OCI-M1 (cell line): ENCODE measurements at regions not wholly inside any gene's neighbourhood (a gene's known extent, or its start where the extent isn't known, plus 50 kb on each side); places are given as distances from the start of the nearest gene placed in this dataset.
"Not testable (repeated sequence)": the region's sequence is repeated elsewhere in the genome, so short reads cannot be mapped to it uniquely, and the experiment has no call there.

ENCODE experiments used
- DNase-seq: peaks from one replicate; lab custom pipeline; 2025; lab: John Stamatoyannopoulos, UW

DNA sequence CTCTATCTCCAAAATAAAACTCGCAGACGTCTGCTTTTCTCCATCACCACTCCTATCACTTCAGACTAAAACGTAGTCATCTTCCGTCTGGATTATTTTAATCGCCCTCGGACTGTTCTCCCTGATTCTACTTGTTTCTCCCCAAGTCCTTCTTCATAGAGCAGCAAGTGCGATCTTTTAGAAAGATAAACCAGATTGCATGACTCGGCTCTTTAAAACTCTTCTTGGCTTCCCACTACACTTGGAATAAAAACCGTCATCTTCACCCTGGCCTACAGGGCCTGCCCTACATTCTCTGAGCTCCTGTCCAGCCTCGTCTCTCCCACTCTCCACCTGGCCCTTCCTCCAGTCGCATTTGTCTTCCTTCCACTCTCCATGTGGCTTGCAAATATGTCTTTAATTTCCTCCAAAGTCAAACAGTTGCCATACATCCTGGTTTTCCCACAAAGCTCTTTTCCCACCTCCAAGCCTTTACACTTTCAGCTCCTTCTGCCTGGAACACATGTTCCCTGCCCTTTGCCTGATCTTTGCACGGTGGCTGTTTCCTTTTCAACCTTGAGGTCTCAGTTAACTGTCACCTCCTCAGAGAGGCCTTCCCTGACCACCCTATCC is 70.5 kb upstream of the DHX40 start:
- no peak for DNase-seq

DNA sequence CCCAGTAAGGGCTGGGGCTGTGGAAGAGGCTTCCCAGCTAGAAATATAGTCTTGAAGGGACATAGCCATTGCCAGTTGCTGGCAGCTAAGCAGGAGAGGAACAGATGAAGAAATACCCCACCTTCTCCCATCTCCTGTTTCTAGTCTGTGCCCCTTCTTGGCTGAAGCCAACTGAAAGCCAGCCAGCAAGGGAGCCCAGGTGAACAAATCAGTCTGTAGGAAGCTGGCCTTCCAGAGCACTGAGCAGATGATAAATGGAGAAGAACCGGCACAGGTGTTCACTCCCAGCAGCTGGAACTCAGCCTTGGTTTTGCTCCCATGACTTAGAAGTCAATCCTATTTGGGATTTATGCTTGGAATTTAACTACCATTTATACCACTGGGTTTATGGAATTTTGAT is 69.2 kb upstream of the DHX40 start:
- no peak for DNase-seq

DNA sequence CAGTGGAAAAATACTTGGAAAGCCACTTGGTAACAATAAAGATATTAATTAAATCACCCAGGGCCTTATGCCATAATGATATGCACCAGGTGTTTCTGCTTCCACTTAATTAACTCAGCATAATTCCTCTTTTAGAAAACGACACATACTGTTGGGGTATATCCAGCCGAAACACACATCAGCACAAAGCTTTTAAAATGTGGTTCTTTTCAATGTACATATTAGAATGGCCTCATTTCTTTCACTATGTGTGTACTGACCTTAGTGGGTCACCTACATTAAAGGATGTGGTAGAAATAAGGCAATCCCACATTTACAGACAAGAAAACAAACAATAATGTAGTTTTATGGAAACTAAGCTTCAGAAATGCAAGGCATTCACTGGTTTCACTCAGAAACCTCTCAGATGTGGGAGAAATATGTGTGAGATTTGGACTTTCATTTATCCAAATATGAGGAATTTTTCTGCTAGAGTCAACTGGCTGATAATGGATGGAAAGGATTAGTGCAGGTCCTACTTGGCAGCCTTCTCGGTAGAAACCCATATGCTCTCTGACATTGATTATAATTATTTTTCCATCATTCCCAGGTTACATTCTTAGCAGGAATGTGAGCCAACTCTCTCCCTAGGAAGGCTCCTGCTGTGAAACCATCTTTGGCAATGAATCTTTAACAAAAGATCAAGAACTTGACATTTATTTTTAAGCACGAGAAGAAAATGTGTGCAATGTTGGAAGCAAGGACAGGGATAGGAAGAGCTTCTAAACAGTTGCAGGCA is 66.7 kb upstream of the DHX40 start:
- DNase-seq = no peak

DNA sequence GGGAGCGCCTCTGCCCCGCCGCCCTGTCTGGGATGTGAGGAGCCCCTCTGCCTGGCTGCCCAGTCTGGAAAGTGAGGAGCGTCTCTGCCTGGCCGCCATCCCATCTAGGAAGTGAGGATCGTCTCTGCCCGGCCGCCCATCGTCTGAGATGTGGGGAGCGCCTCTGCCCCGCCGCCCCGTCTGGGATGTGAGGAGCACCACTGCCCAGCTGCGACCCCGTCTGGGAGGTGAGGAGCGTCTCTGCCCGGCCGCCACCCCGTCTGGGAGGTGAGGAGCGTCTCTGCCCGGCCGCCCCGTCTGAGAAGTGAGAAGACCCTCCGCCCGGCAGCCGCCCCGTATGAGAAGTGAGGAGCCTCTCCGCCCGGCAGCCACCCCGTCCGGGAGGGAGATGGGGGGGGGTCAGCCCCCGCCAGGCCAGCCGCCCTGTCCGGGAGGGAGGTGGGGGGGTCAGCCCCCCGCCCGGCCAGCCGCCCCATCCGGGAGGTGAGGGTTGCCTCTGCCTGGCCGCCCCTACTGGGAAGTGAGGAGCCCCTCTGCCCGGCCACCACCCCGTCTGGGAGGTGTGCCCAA is 65.2 kb upstream of the DHX40 start:
- DNase-seq = not testable (repeated sequence)

DNA sequence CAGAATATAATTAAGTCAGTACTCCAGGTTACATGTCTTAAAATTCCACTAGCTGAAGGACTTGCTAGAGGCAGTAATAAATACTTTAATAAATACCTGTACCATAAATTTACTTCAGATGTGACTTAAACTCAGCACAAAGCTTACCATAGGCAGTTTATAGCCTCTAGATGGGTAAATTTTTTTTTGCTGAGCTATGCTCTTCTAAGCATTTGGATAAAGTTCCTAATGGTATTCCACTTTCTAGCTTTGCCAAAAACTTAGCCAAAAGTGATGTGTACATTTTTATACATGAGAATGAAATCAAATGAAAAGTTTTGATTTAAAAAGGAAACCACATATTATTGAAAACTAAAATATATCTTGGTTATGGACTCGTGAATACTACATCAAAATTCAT is 63.7 kb upstream of the DHX40 start:
- DNase-seq = no peak

DNA sequence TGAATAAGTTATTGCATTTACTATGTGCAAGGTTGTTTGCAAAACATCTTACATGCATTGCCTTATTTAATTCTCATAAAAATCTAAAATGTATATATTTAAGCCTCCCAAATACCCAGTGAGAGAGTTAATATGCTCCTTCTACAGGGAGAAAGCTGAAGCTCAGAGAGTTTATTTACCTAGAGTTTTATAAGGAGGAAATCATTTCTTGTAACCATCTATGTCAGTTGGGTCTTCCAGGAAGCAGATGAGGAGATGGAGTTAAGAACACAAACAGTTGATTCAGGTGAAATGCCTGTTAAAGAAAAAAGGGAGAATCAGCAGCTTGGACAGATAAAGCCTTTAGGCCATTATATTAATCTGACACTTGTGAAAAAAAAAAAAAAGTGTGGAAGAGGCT is 62.6 kb upstream of the DHX40 start:
- no peak for DNase-seq

DNA sequence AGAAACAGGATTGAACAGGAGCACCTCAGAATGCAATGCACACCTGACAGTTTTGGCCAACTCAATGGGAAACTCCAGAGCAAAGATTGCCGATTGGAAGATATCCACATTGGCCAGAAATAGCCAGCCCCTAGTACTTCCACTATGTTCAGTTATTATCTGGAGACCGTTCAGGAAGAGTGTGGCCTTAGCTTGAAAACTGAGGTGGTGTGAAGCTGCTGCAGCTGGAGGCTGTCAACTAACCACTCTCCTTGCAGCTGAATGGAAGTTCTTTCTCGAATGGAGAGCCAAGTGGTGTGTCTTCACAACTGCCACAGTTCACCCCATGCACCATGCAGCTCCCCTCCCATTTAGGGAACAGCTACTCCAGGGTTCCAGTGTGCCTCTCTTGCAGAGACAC is 61.9 kb upstream of the DHX40 start:
- DNase-seq = no peak

DNA sequence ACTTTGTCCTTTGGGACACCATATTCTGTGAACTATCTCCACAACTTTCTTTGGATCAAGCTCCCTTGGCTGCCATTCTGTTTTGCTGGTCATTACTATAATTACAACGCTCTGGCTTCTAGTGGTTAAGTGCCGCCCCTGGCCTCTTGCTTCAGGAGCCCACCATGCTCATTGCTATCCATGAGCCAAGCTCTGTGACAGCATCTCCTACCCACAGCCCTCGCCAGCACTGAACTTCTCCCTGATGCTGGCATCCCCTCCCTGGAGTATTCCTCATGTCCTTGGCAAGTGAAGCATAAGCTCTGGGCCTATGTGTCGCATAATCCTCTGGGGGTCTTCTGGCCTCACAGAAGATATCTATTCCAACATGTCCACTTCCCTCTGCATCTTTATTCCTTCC is 60.6 kb upstream of the DHX40 start:
- no peak for DNase-seq

DNA sequence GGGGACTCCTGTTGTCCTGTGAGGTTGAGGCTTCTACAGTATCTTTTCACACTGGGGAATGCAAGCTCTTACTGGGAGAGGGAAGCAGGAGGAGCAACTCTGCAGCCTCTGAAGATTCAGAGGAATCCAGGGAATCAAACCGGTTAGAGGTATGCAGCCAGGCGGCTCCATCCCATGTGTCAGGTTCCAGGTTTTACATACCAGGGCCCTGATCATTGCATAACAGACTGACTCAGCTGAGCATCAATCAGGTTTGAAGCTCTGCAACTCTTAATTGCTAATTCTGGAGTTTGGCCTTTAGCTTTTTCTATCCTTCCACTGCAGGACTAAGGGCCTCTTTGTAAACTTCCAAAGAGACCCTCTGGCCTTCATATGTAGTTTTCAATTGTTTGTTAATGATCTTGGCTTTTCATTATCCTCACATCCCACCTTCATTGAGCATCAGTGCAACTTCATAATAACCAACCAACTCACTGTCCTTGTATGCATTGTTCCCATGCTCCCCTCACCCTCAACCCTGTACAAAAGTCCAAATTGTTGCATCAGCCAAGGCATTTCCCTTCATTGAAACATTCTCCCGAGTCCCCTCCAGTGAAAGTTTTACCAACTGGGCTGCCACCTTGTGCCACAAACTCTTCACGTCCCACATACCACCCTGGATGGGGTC is 59.7 kb upstream of the DHX40 start:
- DNase-seq = no peak

DNA sequence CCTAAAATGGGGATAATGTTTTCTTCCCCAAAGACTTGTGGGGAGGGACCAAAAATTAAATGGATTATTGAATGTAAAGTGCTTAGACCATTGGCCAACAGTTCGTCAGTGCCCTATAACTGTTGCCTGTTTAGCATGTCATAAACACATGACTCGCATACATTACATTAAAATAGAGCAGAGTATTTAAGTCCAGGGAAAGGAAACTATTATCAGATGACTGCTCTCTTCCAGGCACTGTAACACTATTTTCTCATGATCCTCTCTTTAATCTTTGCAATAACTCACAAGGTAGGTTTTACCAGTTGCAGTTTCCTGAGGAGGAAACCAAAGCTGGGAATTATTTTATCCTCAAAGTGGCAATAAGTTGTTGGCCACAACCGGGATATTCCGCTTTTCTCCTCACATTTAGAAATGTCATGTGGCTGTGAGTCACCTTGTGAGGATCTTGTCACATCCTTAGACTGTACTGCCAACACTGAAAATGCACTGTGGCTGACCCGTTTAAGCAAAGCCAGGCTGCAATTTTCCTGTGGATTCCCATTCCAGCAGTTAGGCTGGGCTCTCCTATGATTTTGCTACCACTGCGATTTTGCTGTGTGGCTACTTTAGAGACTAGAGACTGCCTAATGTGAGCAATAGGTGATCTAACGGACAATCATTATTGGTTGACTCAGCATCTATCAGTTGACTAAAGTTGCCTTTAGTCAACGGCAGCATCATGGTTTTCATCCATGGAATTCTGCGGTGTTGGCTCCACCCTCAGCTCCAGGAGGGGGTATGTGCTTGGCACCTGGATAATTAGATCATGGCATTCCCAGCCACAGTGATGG is 58.3 kb upstream of the DHX40 start:
- no peak for DNase-seq

DNA sequence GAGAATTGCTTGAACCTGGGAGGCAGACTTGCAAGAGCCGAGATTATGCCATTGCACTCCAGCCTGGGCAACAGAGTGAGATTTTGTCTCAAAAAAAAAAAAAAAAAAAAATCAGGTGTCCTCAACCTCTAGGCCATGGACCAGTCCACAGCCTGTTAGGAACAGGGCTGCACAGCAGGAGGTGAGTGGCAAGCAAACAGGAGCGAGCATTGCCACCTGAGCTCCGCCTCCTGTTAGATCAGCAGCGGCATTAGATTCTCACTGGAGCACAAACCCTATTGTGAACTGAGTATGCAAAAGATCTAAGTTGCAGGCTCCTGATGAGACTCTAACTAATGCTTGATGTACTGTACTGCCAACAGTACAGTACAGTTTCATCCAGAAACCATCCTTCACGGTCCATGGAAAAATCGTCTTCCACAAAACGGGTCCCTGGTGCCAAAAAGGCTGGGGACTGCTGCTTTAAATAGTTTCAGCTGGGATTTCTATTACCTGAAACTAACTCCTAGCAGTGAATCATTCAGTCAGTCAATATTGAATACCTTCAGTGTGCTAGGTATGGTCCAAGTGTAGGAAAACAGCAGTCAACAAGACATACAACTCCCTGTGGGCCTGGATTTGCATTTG is 56.3 kb upstream of the DHX40 start:
- no peak for DNase-seq

DNA sequence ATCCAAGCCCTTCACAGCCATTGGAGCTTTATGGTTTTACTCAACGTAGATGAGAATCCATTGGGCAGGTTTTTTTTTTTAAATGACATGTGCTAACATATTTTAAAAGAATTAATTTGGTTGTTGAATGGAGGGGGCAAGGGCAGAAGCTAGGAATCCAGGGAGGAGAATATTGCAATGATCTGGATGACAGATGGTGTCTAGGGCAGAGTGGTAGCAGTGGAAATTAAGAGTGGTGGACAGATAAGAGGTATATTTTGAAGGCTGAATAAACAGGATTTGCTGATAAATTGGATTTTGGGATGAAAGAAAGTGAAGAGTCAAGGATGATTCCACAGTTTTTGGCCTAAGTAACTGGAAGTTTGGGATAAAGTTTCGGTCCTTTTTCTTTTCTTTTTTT is 54.8 kb upstream of the DHX40 start:
- no peak for DNase-seq

DNA sequence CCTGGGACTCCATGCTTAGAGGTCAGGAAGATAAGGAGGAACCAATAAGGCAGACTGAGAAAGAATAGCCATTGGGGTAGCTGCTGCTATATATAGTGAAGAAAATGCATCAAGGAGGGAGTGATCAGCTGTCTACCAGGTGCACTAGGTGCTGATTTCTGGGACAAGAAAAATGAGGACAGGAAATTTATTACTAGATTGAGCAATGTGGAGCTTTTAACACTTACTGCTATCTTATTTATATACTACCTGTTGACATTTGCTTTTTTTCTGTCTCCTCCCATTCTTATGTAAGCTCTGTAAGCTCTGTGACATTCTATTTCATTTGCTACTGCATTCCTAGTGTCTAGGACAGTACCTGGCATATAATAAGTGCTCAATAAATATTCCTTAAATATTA is 53.7 kb upstream of the DHX40 start:
- DNase-seq = no peak

DNA sequence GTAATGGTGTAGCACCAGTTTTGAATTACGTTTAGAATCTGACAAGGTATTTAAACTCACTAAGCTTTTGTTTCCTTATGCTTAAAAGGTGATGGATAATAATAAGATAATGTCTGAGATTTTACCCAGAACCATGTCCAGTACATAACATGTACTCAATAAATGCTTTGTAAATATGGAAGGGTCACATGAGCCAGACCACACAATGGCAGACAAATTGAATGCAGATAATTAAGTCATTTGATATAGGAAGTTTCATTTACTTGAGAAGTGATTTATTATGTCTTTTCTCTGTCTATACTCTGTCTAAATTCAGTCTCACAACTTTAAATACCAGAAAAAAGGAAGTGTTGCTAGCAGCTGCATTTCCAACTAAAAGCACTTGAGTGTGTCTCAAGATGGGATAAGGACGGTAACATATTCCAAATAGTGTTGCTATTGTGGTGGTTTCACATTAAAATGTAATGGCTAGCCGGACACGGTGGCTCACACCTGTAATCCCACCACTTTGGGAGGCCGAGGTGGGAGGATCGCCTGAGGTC is 52.5 kb upstream of the DHX40 start:
- no peak for DNase-seq

DNA sequence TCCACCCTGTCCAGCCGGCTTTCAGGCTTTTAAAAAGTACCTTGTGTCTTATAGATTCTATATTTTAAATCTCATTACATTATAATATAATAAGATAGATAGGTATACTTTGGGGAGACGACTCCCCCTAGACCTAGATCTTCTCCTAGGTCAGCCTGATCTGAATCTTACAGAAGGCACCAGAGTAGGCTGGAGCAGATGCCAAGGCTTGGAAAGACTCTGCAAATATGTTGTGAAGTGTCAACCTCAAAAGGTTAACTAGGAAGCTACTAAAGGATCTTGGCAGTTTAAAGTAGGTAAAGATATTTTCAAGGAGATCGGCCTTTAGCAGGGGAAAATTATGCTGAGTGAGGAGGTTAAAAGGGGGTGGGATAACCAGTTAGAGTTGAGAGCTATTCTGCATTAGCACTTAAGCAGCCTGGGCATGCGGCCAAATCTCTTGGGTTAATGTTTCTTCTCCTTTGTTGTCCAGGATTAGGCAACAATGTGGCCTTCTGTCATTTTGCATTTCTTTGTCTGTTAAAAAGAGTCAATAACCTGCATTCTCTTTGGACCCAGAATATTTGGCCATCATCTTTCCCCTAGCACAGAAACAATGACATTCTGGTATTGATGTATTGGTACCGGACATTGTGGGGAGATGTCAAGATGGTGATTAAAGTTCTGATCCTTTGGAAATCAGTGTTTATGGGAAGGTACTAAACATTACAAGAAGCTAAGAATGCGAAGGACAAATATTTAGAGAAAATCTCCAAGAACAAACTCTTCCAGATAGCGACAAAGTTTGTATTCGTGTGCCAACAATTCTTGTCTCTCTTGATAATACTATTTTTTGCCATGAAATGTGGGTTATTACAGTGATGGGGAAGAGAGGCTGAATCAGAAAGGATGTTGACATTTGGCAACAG is 51.2 kb upstream of the DHX40 start:
- peak; percentile 52 for DNase-seq
